ENCODE measurements at regions not wholly inside any gene's neighbourhood (a gene's known extent, or its start where the extent isn't known, plus 50 kb on each side); places are given as distances from the start of the nearest gene placed in this dataset.

DNA sequence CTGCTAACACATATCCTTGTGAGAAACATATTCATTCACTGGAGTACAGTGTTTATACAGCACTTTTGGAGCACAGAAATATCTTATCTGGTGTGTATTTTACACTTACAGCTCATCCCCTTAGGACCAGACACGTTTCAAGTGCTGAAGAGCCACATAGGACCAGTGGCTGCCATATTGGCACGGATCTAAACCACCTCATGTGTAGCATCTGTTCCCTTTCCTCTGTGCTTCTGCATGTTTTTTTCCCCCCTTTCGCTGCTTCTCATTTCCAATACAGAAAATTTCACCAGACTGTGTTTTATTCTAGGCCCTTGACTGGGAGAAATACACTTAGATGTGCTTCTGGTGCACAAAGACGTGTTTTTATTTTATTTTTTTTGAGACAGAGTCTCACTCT is 69.7 kb upstream of the RBMX start:
- TF ChIP-seq, protein P1, sequence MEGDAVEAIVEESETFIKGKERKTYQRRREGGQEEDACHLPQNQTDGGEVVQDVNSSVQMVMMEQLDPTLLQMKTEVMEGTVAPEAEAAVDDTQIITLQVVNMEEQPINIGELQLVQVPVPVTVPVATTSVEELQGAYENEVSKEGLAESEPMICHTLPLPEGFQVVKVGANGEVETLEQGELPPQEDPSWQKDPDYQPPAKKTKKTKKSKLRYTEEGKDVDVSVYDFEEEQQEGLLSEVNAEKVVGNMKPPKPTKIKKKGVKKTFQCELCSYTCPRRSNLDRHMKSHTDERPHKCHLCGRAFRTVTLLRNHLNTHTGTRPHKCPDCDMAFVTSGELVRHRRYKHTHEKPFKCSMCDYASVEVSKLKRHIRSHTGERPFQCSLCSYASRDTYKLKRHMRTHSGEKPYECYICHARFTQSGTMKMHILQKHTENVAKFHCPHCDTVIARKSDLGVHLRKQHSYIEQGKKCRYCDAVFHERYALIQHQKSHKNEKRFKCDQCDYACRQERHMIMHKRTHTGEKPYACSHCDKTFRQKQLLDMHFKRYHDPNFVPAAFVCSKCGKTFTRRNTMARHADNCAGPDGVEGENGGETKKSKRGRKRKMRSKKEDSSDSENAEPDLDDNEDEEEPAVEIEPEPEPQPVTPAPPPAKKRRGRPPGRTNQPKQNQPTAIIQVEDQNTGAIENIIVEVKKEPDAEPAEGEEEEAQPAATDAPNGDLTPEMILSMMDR (IDR thresholded peaks at IDR 0.05; ENCODE audit: low read depth, low read length) = no peak
- no peak for TF ChIP-seq EZH2phosphoT487 (IDR thresholded peaks at IDR 0.05; ENCODE audit: low read depth)

Measured in OCI-LY3 (cell line).